ENCODE measurements at regions not wholly inside any gene's neighbourhood (a gene's known extent, or its start where the extent isn't known, plus 50 kb on each side); places are given as distances from the start of the nearest gene placed in this dataset.

DNA sequence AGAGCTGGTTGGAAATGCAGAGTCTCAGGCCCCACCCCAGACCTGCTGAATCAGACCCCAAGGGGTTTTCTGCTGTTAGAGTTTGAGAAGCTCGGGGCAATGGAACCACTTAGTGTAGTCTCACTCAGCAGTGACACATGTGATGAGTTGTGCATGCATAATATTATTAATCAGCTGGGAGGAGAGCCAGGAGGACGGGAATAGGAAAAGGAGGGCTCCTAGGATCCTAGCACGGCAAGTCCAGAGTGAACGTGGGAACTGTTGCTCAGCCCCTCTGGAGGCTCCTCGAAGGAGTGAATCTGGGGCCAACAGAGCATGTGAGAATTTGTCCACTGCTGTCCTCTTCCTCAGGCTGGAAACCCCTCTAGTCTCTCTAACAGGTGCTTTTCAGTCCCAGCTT lies 87.1 kb downstream of the HS1BP3 start:
- H3K27ac Mint-ChIP-seq = peak overlapping the region in 1 of 7 donors; percentile 31
- H3K79me2 ChIP-seq (ENCODE audit: insufficient read depth, low read length) = no peaks in the 10 kb centered on the region
- no peaks in the 10 kb centered on the region for H3K4me1 ChIP-seq (ENCODE audit: control insufficient read depth in 1 of 2, insufficient read depth in 2 of 2, low read length in 2 of 2)
- intact Hi-C loops (cut with micrococcal nuclease) = no loop called here
- 87% methylated on average over 5 of the region's 5 CpGs for WGBS (ENCODE audit: insufficient coverage)
- no peaks in the 10 kb centered on the region for H3K9me3 ChIP-seq (replicated peaks in 1 of 2; ENCODE audit: control insufficient read depth in 1 of 2, insufficient read depth in 1 of 2, low read length in 2 of 2)
- H3K27me3 ChIP-seq (ENCODE audit: control insufficient read depth in 2 of 2, insufficient read depth in 2 of 2, low read length in 2 of 2) = no peaks in the 10 kb centered on the region
- H3K27me3 Mint-ChIP-seq (ENCODE audit: low read depth in 3 of 3) = peaks cover 2 to 9% (median 4%) of the 10 kb centered on the region in 3 donors
- no peaks in the 10 kb centered on the region for H3K9me3 Mint-ChIP-seq
- DNase-seq = no peak
- no peak overlapping the region for H3K27ac ChIP-seq (ENCODE audit: low read depth in 1 of 2, low read length in 2 of 2)
- no peaks in the 10 kb centered on the region for H3K36me3 ChIP-seq (replicated peaks in 1 of 2; ENCODE audit: control insufficient read depth in 1 of 2, insufficient read depth in 2 of 2, low read length in 2 of 2)
- no peaks in the 10 kb centered on the region for H4K20me1 ChIP-seq (ENCODE audit: insufficient read depth, low read length)
- no peaks in the 10 kb centered on the region for H3K36me3 Mint-ChIP-seq
- TF ChIP-seq, protein P1, sequence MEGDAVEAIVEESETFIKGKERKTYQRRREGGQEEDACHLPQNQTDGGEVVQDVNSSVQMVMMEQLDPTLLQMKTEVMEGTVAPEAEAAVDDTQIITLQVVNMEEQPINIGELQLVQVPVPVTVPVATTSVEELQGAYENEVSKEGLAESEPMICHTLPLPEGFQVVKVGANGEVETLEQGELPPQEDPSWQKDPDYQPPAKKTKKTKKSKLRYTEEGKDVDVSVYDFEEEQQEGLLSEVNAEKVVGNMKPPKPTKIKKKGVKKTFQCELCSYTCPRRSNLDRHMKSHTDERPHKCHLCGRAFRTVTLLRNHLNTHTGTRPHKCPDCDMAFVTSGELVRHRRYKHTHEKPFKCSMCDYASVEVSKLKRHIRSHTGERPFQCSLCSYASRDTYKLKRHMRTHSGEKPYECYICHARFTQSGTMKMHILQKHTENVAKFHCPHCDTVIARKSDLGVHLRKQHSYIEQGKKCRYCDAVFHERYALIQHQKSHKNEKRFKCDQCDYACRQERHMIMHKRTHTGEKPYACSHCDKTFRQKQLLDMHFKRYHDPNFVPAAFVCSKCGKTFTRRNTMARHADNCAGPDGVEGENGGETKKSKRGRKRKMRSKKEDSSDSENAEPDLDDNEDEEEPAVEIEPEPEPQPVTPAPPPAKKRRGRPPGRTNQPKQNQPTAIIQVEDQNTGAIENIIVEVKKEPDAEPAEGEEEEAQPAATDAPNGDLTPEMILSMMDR (IDR thresholded peaks at IDR 0.05) = no peak
- H3K4me1 Mint-ChIP-seq = no peaks in the 10 kb centered on the region
- no peak overlapping the region for H3K4me2 ChIP-seq (replicated peaks; ENCODE audit: extremely low read depth, low read length, poor library complexity, severe bottlenecking)
- no peak overlapping the region for H2AFZ ChIP-seq (ENCODE audit: insufficient read depth, low read depth, low read length, poor library complexity, severe bottlenecking)
- no peak overlapping the region for H3K9ac ChIP-seq (ENCODE audit: insufficient read depth, low read length, poor library complexity, severe bottlenecking)
- no peak overlapping the region for H3K4me3 ChIP-seq (replicated peaks in 1 of 3; ENCODE audit: low read depth in 2 of 3, low read length in 3 of 3)
- H3K4me3 Mint-ChIP-seq = no peak overlapping the region

DNA sequence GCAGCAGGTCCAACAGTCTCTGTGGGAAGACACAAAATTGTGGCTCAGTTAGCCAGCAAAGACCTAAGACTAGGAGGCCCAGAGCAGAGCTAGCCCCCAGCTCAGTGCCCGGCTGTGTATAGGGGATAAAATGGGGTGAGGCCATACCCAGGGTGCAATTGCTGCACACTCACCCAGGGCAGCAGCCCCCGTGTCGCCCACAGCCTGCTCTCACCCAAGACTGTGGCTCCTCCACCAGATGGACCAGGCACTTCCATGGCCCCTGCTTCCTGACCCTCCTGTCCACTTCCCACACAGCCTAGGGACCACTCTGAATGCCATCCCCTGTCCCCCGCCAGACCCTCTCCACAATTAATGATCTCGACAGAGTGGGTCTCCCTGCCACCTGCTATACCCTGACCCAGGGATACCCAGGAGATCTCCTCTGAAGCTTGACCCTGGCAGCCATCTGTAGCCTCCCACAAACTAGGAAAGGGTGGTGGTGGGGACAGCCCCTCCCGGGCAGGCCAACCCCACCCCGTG lies 85.7 kb downstream of the HS1BP3 start:
- Histone ChIP-seq H3K79me2 (ENCODE audit: insufficient read depth, low read length) (no peaks in the 10 kb centered on the region), H3K36me3 (replicated peaks in 1 of 2; ENCODE audit: control insufficient read depth in 1 of 2, insufficient read depth in 2 of 2, low read length in 2 of 2) (no peaks in the 10 kb centered on the region), H3K4me3 (replicated peaks in 1 of 3; ENCODE audit: low read depth in 2 of 3, low read length in 3 of 3) (no peak overlapping the region), H3K4me1 (ENCODE audit: control insufficient read depth in 1 of 2, insufficient read depth in 2 of 2, low read length in 2 of 2) (no peaks in the 10 kb centered on the region), H3K4me2 (replicated peaks; ENCODE audit: extremely low read depth, low read length, poor library complexity, severe bottlenecking) (no peak overlapping the region), H3K27ac (ENCODE audit: low read depth in 1 of 2, low read length in 2 of 2) (no peak overlapping the region), H3K9ac (ENCODE audit: insufficient read depth, low read length, poor library complexity, severe bottlenecking) (no peak overlapping the region), H2AFZ (ENCODE audit: insufficient read depth, low read depth, low read length, poor library complexity, severe bottlenecking) (no peak overlapping the region), H3K27me3 (ENCODE audit: control insufficient read depth in 2 of 2, insufficient read depth in 2 of 2, low read length in 2 of 2) (no peaks in the 10 kb centered on the region), H3K9me3 (replicated peaks in 1 of 2; ENCODE audit: control insufficient read depth in 1 of 2, insufficient read depth in 1 of 2, low read length in 2 of 2) (no peaks in the 10 kb centered on the region), H4K20me1 (ENCODE audit: insufficient read depth, low read length) (no peaks in the 10 kb centered on the region)
- no peak for DNase-seq
- no peaks in the 10 kb centered on the region for H3K9me3 Mint-ChIP-seq
- no peak overlapping the region for H3K4me3 Mint-ChIP-seq
- intact Hi-C loops (cut with micrococcal nuclease) = no loop called here
- no peaks in the 10 kb centered on the region for H3K4me1 Mint-ChIP-seq
- no peaks in the 10 kb centered on the region for H3K36me3 Mint-ChIP-seq
- peaks cover 2 to 9% (median 5%) of the 10 kb centered on the region in 3 donors for H3K27me3 Mint-ChIP-seq (ENCODE audit: low read depth in 3 of 3)
- peak overlapping the region in 1 of 7 donors; percentile 62 for H3K27ac Mint-ChIP-seq
- WGBS (ENCODE audit: insufficient coverage) = 100% methylated on average over 2 of the region's 7 CpGs
- TF ChIP-seq, protein P1 (IDR thresholded peaks at IDR 0.05) = no peak
